KMS-11 (cell line): ENCODE measurements at regions not wholly inside any gene's neighbourhood (a gene's known extent, or its start where the extent isn't known, plus 50 kb on each side); places are given as distances from the start of the nearest gene placed in this dataset.

Source experiments
- H2AFZ ChIP-seq: fragments of 200-600 bp; sonication (generic); 2 replicates; pipeline ENCODE4 v1.6.1; 2016; ENCODE audit warnings: antibody characterized with exemption, mixed run types, low read depth
- H3K27ac ChIP-seq: fragments of 200-600 bp; sonication (generic); 2 replicates; pipeline ENCODE4 v1.6.1; 2016; ENCODE audit warnings: mild to moderate bottlenecking, mixed run types
- H3K27me3 ChIP-seq: fragments of 200-600 bp; sonication (generic); 2 replicates; pipeline ENCODE4 v1.6.1; 2017; ENCODE audit warnings: mild to moderate bottlenecking, low read depth, mixed run types, moderate library complexity; ENCODE audit not compliant: insufficient read depth
- H3K36me3 ChIP-seq: fragments of 200-600 bp; sonication (generic); 2 replicates; pipeline ENCODE4 v1.6.1; 2017; ENCODE audit warnings: mild to moderate bottlenecking, mixed run types; ENCODE audit not compliant: insufficient read depth
- H3K4me1 ChIP-seq: fragments of 200-600 bp; sonication (generic); 2 replicates; pipeline ENCODE4 v1.6.1; 2016; ENCODE audit warnings: mild to moderate bottlenecking, low read depth, mixed run types; ENCODE audit not compliant: poor library complexity, severe bottlenecking
- H3K4me2 ChIP-seq: fragments of 200-600 bp; sonication (generic); 2 replicates; pipeline ENCODE4 v1.7.0; 2016; ENCODE audit warnings: mild to moderate bottlenecking, mixed run types
- H3K4me3 ChIP-seq: fragments of 200-600 bp; sonication (generic); IDR thresholded peaks from 2 replicates; pipeline ENCODE4 v1.6.1; 2017; ENCODE audit warnings: low read depth, low read length, mixed read lengths; ENCODE audit not compliant: insufficient read depth
- H3K79me2 ChIP-seq: fragments of 200-600 bp; sonication (generic); 2 replicates; pipeline ENCODE4 v1.6.1; 2016; ENCODE audit warnings: low read depth, mixed run types; ENCODE audit not compliant: insufficient read depth
- H3K9ac ChIP-seq: fragments of 200-600 bp; sonication (generic); 2 replicates; pipeline ENCODE4 v1.6.1; 2016; ENCODE audit warnings: mild to moderate bottlenecking, mixed run types
- H4K20me1 ChIP-seq: fragments of 200-600 bp; sonication (generic); 2 replicates; pipeline ENCODE4 v1.6.1; 2016; ENCODE audit warnings: mild to moderate bottlenecking, mixed run types; ENCODE audit not compliant: insufficient read depth
- TF ChIP-seq, protein P1 (sequence below): fragments of 200-600 bp; sonication (generic); conservative IDR thresholded peaks from 2 replicates; pipeline ENCODE4 v1.6.1; 2017; ENCODE audit warnings: low read depth, mild to moderate bottlenecking, antibody characterized with exemption, low read length, moderate library complexity, mixed read lengths

- H3K4me3 ChIP-seq: no peak overlapping the region
- H3K79me2 ChIP-seq: no peaks in the 10 kb centered on the region
- no peak overlapping the region for H2AFZ ChIP-seq
- no peak overlapping the region for H3K4me2 ChIP-seq
- H3K27ac ChIP-seq: no peak overlapping the region
- H3K27me3 ChIP-seq: no peaks in the 10 kb centered on the region
- TF ChIP-seq, protein P1, sequence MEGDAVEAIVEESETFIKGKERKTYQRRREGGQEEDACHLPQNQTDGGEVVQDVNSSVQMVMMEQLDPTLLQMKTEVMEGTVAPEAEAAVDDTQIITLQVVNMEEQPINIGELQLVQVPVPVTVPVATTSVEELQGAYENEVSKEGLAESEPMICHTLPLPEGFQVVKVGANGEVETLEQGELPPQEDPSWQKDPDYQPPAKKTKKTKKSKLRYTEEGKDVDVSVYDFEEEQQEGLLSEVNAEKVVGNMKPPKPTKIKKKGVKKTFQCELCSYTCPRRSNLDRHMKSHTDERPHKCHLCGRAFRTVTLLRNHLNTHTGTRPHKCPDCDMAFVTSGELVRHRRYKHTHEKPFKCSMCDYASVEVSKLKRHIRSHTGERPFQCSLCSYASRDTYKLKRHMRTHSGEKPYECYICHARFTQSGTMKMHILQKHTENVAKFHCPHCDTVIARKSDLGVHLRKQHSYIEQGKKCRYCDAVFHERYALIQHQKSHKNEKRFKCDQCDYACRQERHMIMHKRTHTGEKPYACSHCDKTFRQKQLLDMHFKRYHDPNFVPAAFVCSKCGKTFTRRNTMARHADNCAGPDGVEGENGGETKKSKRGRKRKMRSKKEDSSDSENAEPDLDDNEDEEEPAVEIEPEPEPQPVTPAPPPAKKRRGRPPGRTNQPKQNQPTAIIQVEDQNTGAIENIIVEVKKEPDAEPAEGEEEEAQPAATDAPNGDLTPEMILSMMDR: no peak
- H3K36me3 ChIP-seq: no peaks in the 10 kb centered on the region
- H3K9ac ChIP-seq: no peak overlapping the region
- H4K20me1 ChIP-seq: no peaks in the 10 kb centered on the region
- H3K4me1 ChIP-seq: no peaks in the 10 kb centered on the region
Observed at GRCh38 chr1:182120411-182121258, 59.1 kb upstream of the ZNF648 start.

GRCh38 chr1:182119631-182120030, 58.1 kb upstream of the ZNF648 start:
- no peak overlapping the region for H3K4me2 ChIP-seq
- no peaks in the 10 kb centered on the region for H4K20me1 ChIP-seq
- no peak overlapping the region for H2AFZ ChIP-seq
- no peak overlapping the region for H3K4me3 ChIP-seq
- no peak overlapping the region for H3K27ac ChIP-seq
- H3K9ac ChIP-seq: no peak overlapping the region
- no peaks in the 10 kb centered on the region for H3K79me2 ChIP-seq
- no peaks in the 10 kb centered on the region for H3K4me1 ChIP-seq
- TF ChIP-seq, protein P1: no peak
- H3K36me3 ChIP-seq: no peaks in the 10 kb centered on the region
- no peaks in the 10 kb centered on the region for H3K27me3 ChIP-seq

DNA sequence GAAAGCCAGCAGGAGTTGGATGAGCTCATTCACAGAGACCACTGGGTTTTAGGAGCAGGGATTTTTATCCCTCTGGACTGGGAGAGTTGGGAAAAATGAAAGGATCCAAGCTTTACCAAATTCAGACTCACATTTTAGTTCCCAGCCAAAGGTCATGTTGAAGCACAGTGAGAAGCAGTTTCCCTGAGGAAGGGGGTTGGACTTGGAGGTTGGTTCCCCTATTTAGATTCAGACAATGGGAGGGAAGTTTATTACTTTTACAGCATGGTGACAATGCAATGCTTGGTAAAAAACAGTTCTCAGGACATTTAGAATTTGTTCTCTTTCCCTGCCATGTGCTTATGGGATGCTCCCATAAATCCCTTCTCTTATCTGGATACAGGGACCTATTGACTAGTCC, 57.3 kb upstream of the ZNF648 start:
- TF ChIP-seq, protein P1: no peak

GRCh38 chr1:182114627-182115023, 53.1 kb upstream of the ZNF648 start:
- TF ChIP-seq, protein P1: no peak
- no peaks in the 10 kb centered on the region for H3K4me1 ChIP-seq
- H3K79me2 ChIP-seq: no peaks in the 10 kb centered on the region
- H3K9ac ChIP-seq: no peak overlapping the region
- no peaks in the 10 kb centered on the region for H4K20me1 ChIP-seq
- H3K4me2 ChIP-seq: no peak overlapping the region
- H3K4me3 ChIP-seq: no peak overlapping the region
- H3K36me3 ChIP-seq: no peaks in the 10 kb centered on the region
- no peaks in the 10 kb centered on the region for H3K27me3 ChIP-seq
- H3K27ac ChIP-seq: no peak overlapping the region
- H2AFZ ChIP-seq: no peak overlapping the region

More for the DNA sequence above, 57.3 kb upstream of the ZNF648 start:
- H3K9ac ChIP-seq: no peak overlapping the region
- H4K20me1 ChIP-seq: no peaks in the 10 kb centered on the region
- no peak overlapping the region for H3K4me2 ChIP-seq
- H3K36me3 ChIP-seq: no peaks in the 10 kb centered on the region
- H3K27me3 ChIP-seq: no peaks in the 10 kb centered on the region
- H3K79me2 ChIP-seq: no peaks in the 10 kb centered on the region
- H3K4me1 ChIP-seq: no peaks in the 10 kb centered on the region
- H3K4me3 ChIP-seq: no peak overlapping the region
- no peak overlapping the region for H3K27ac ChIP-seq
- H2AFZ ChIP-seq: no peak overlapping the region
